ENCODE measurements at regions not wholly inside any gene's neighbourhood (a gene's known extent, or its start where the extent isn't known, plus 50 kb on each side); places are given as distances from the start of the nearest gene placed in this dataset.
"Not testable (repeated sequence)": the region's sequence is repeated elsewhere in the genome, so short reads cannot be mapped to it uniquely, and the experiment has no call there.

GRCh38 chr2:89208144-89208932, 516.9 kb downstream of the RPIA start:
- TF ChIP-seq MLLT1 (IDR thresholded peaks at IDR 0.05); POLR2AphosphoS5 (IDR thresholded peaks at IDR 0.05; ENCODE audit: low read length); CTCF (IDR thresholded peaks at IDR 0.05 in 2 of 3, conservative IDR thresholded peaks at IDR 0.05 in 1 of 3; ENCODE audit: control insufficient read depth in 2 of 3, extremely low read depth in 1 of 3, insufficient read depth in 1 of 3, low read depth in 3 of 3, low read length in 3 of 3); KDM1A (IDR thresholded peaks at IDR 0.05; ENCODE audit: borderline replicate concordance); TAF1 (IDR thresholded peaks at IDR 0.05; ENCODE audit: borderline replicate concordance, low read depth, low read length); BACH1 (IDR thresholded peaks at IDR 0.05; ENCODE audit: borderline replicate concordance); ZBTB33 (IDR thresholded peaks at IDR 0.05); FOXK2 (IDR thresholded peaks at IDR 0.05); NRF1 (conservative IDR thresholded peaks at IDR 0.05; ENCODE audit: low read depth, low read length); REST (IDR thresholded peaks at IDR 0.05; ENCODE audit: low read depth, low read length); MAX (IDR thresholded peaks at IDR 0.05; ENCODE audit: low read depth, low read length); POLR2A (IDR thresholded peaks at IDR 0.05; ENCODE audit: low read depth, low read length); ZNF217 (IDR thresholded peaks at IDR 0.05); ZNF274 (IDR thresholded peaks at IDR 0.05; ENCODE audit: insufficient read depth, insufficient read length): not testable (repeated sequence)
